HG03469 (cell line): ENCODE measurements at regions not wholly inside any gene's neighbourhood (a gene's known extent, or its start where the extent isn't known, plus 50 kb on each side); places are given as distances from the start of the nearest gene placed in this dataset.

ENCODE experiments used
- ATAC-seq: cut with Tn5 transposase; IDR thresholded peaks from one replicate; pipeline ENCODE4 v1.9.1; 2021; ENCODE audit warnings: mild to moderate bottlenecking, moderate library complexity, moderate number of reproducible peaks; ENCODE audit not compliant: unreplicated experiment

GRCh38 chr16:64421515-64421914 is 700.3 kb downstream of the CDH11 start:
- no peak for ATAC-seq

- ATAC-seq, result no peak
Measured at GRCh38 chr16:64419832-64420231, 702.0 kb downstream of the CDH11 start.

- ATAC-seq, result no peak
Measured at GRCh38 chr16:64417711-64418227, 704.1 kb downstream of the CDH11 start.

GRCh38 chr16:64416216-64417005 is 705.5 kb downstream of the CDH11 start:
- no peak for ATAC-seq

- no peak for ATAC-seq
Measured at GRCh38 chr16:64412578-64413280, 709.1 kb downstream of the CDH11 start.

- ATAC-seq, result no peak
Measured at GRCh38 chr16:64410306-64410705, 711.6 kb downstream of the CDH11 start.

- no peak for ATAC-seq
Measured at GRCh38 chr16:64409783-64410210, 712.1 kb downstream of the CDH11 start.

GRCh38 chr16:64408699-64409098 is 713.2 kb downstream of the CDH11 start:
- ATAC-seq, result no peak

- ATAC-seq, result no peak
Measured at GRCh38 chr16:64406770-64407181, 715.1 kb downstream of the CDH11 start.

- no peak for ATAC-seq
Measured at GRCh38 chr16:64403352-64403751, 718.5 kb downstream of the CDH11 start.

GRCh38 chr16:64398793-64399192 is 723.1 kb downstream of the CDH11 start:
- no peak for ATAC-seq

- ATAC-seq, result no peak
Measured at GRCh38 chr16:64397945-64398508, 723.8 kb downstream of the CDH11 start.

- ATAC-seq, result no peak
Measured at GRCh38 chr16:64397042-64397441, 724.8 kb downstream of the CDH11 start.

GRCh38 chr16:64394061-64394460 is 727.8 kb downstream of the CDH11 start:
- ATAC-seq, result no peak

- ATAC-seq, result no peak
Measured at GRCh38 chr16:64392456-64392855, 729.4 kb downstream of the CDH11 start.

- no peak for ATAC-seq
Measured at GRCh38 chr16:64391063-64391600, 730.7 kb downstream of the CDH11 start.

- ATAC-seq, result no peak
Measured at GRCh38 chr16:64390102-64390501, 731.8 kb downstream of the CDH11 start.

GRCh38 chr16:64384636-64385035 is 737.2 kb downstream of the CDH11 start:
- ATAC-seq, result no peak

- ATAC-seq, result no peak
Measured at GRCh38 chr16:64381979-64382378, 739.9 kb downstream of the CDH11 start.

- no peak for ATAC-seq
Measured at GRCh38 chr16:64380751-64381150, 741.1 kb downstream of the CDH11 start.

GRCh38 chr16:64375391-64375980 is 746.4 kb downstream of the CDH11 start:
- no peak for ATAC-seq
